ENCODE measurements at regions not wholly inside any gene's neighbourhood (a gene's known extent, or its start where the extent isn't known, plus 50 kb on each side); places are given as distances from the start of the nearest gene placed in this dataset.

- TF ChIP-seq EZH2phosphoT487 (IDR thresholded peaks at IDR 0.05; ENCODE audit: borderline replicate concordance, low read length) (no peak), CTCF (conservative IDR thresholded peaks at IDR 0.05; ENCODE audit: low read depth, low read length) (no peak), EZH2 (IDR thresholded peaks at IDR 0.05; ENCODE audit: low read length, unreplicated experiment) (no peak)
- no TSS peak for BruUV-seq (replicated peaks)
Measured at GRCh38 chr2:117349687-117350086, 464.8 kb upstream of the DDX18 start.

GRCh38 chr2:117351396-117351795 lies 463.1 kb upstream of the DDX18 start:
- ChIA-PET CTCF (no interaction called here), POLR2A (ENCODE audit: unreplicated experiment) (no interaction called here)
- Histone ChIP-seq H3K27me3 (ENCODE audit: low read length) (no peaks in the 10 kb centered on the region), H2AFZ (ENCODE audit: low read length) (no peak overlapping the region), H4K20me1 (ENCODE audit: low read length) (no peaks in the 10 kb centered on the region), H3K4me1 (ENCODE audit: insufficient read depth, low read length) (no peaks in the 10 kb centered on the region), H3K9ac (ENCODE audit: low read length) (no peak overlapping the region), H3K9me2 (replicated peaks; ENCODE audit: low read length) (no peaks in the 10 kb centered on the region), H3K36me3 (ENCODE audit: low read depth, low read length) (no peaks in the 10 kb centered on the region), H3K4me3 (ENCODE audit: low read length) (no peak overlapping the region), H3K27ac (ENCODE audit: low read length) (no peak overlapping the region), H3K9me3 (ENCODE audit: low read length) (no peaks in the 10 kb centered on the region; the same call in 1 of the 2 replicates), H3K79me2 (ENCODE audit: low read length) (no peaks in the 10 kb centered on the region), H3F3A (ENCODE audit: low read length, unreplicated experiment) (no peaks in the 10 kb centered on the region), H3K4me2 (ENCODE audit: low read length) (no peak overlapping the region)
- DNase-seq (no peak), ATAC-seq (no peak)
- TF ChIP-seq EZH2 (IDR thresholded peaks at IDR 0.05; ENCODE audit: low read length, unreplicated experiment), result no peak
- no peak for TF ChIP-seq CTCF (conservative IDR thresholded peaks at IDR 0.05; ENCODE audit: low read depth, low read length)
- no peak for TF ChIP-seq EZH2phosphoT487 (IDR thresholded peaks at IDR 0.05; ENCODE audit: borderline replicate concordance, low read length)
- no TSS peak for BruUV-seq (replicated peaks)
- intact Hi-C loops (cut with micrococcal nuclease), result no loop called here

More at GRCh38 chr2:117349687-117350086, 464.8 kb upstream of the DDX18 start:
- no peak overlapping the region for H3K4me3 ChIP-seq (ENCODE audit: low read length)
- POLR2A ChIA-PET (ENCODE audit: unreplicated experiment), result no interaction called here
- H2AFZ ChIP-seq (ENCODE audit: low read length), result no peak overlapping the region
- H3K9me3 ChIP-seq (ENCODE audit: low read length), result no peaks in the 10 kb centered on the region; the same call in 1 of the 2 replicates
- H3K27me3 ChIP-seq (ENCODE audit: low read length), result no peaks in the 10 kb centered on the region
- H4K20me1 ChIP-seq (ENCODE audit: low read length), result no peaks in the 10 kb centered on the region
- ATAC-seq (no peak), DNase-seq (no peak)
- H3K4me2 ChIP-seq (ENCODE audit: low read length), result no peak overlapping the region
- no peaks in the 10 kb centered on the region for H3K9me2 ChIP-seq (replicated peaks; ENCODE audit: low read length)
- H3F3A ChIP-seq (ENCODE audit: low read length, unreplicated experiment), result no peaks in the 10 kb centered on the region
- CTCF ChIA-PET, result interaction anchor here (0.6 kb wide), 1 partner anchor 292 kb away, joined by 10 read pairs; no protein-coding TSS in a partner anchor
- no peaks in the 10 kb centered on the region for H3K4me1 ChIP-seq (ENCODE audit: insufficient read depth, low read length)
- intact Hi-C loops (cut with micrococcal nuclease), result no loop called here
- no peaks in the 10 kb centered on the region for H3K79me2 ChIP-seq (ENCODE audit: low read length)
- no peaks in the 10 kb centered on the region for H3K36me3 ChIP-seq (ENCODE audit: low read depth, low read length)
- H3K9ac ChIP-seq (ENCODE audit: low read length), result no peak overlapping the region
- H3K27ac ChIP-seq (ENCODE audit: low read length), result no peak overlapping the region

- no TSS peak for BruUV-seq (replicated peaks)
- no peak for TF ChIP-seq CTCF (conservative IDR thresholded peaks at IDR 0.05; ENCODE audit: low read depth, low read length)
- TF ChIP-seq EZH2phosphoT487 (IDR thresholded peaks at IDR 0.05; ENCODE audit: borderline replicate concordance, low read length), result no peak
- TF ChIP-seq EZH2 (IDR thresholded peaks at IDR 0.05; ENCODE audit: low read length, unreplicated experiment), result no peak
- Histone ChIP-seq H3K4me2 (ENCODE audit: low read length) (no peak overlapping the region), H3K4me1 (ENCODE audit: insufficient read depth, low read length) (no peaks in the 10 kb centered on the region), H2AFZ (ENCODE audit: low read length) (no peak overlapping the region), H3K79me2 (ENCODE audit: low read length) (no peaks in the 10 kb centered on the region), H3K36me3 (ENCODE audit: low read depth, low read length) (no peaks in the 10 kb centered on the region), H4K20me1 (ENCODE audit: low read length) (no peaks in the 10 kb centered on the region), H3K27me3 (ENCODE audit: low read length) (no peaks in the 10 kb centered on the region), H3K9me3 (ENCODE audit: low read length) (peaks cover 5% of the 10 kb centered on the region; the same call in 1 of the 2 replicates), H3F3A (ENCODE audit: low read length, unreplicated experiment) (no peaks in the 10 kb centered on the region), H3K9ac (ENCODE audit: low read length) (no peak overlapping the region), H3K9me2 (replicated peaks; ENCODE audit: low read length) (no peaks in the 10 kb centered on the region), H3K27ac (ENCODE audit: low read length) (no peak overlapping the region), H3K4me3 (ENCODE audit: low read length) (no peak overlapping the region)
- CTCF ChIA-PET, result no interaction called here
- no peak for ATAC-seq
- no peak for DNase-seq
- POLR2A ChIA-PET (ENCODE audit: unreplicated experiment), result no interaction called here
- intact Hi-C loops (cut with micrococcal nuclease), result no loop called here
Measured at GRCh38 chr2:117359266-117359914, 455.1 kb upstream of the DDX18 start.

Measured in PC-3 (cell line).